A673 (cell line): ENCODE measurements at regions not wholly inside any gene's neighbourhood (a gene's known extent, or its start where the extent isn't known, plus 50 kb on each side); places are given as distances from the start of the nearest gene placed in this dataset.

Experiments used
- EZH2 ChIP-seq: fragments of 200-600 bp; sonication (generic); IDR thresholded peaks from 2 replicates; pipeline ENCODE4 v1.6.1; 2017; ENCODE audit warnings: borderline replicate concordance, low read depth, mild to moderate bottlenecking, mixed read lengths, antibody characterized with exemption, low read length; ENCODE audit not compliant: poor library complexity, severe bottlenecking
- TF ChIP-seq, protein P1 (sequence below): fragments of 300-800, 200-600 bp; sonication (generic); conservative IDR thresholded peaks from 2 replicates; pipeline ENCODE4 v1.5.1; 2017; ENCODE audit warnings: low read depth, mild to moderate bottlenecking, antibody characterized with exemption, low read length, moderate library complexity, mixed read lengths

DNA sequence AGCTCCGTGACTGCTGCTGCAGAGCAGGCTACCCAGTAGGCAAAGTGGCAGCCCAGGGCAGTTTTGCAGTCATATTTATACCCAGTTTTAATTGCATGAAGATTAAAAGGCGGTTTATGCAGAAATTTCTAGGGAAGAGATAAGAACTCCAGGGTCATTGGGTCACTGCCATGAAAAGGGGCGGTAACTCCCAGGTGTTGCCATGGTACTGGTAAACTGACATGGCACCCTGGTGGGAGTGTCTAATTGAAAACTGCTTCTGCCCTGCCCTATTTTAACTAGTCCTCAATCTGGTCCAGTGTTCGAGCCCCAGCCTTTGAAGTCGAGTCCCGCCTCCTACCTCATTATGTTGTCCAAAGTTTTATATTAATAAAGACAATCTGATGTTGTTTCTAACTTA, 75.0 kb upstream of the FUCA2 start:
- TF ChIP-seq, protein P1, sequence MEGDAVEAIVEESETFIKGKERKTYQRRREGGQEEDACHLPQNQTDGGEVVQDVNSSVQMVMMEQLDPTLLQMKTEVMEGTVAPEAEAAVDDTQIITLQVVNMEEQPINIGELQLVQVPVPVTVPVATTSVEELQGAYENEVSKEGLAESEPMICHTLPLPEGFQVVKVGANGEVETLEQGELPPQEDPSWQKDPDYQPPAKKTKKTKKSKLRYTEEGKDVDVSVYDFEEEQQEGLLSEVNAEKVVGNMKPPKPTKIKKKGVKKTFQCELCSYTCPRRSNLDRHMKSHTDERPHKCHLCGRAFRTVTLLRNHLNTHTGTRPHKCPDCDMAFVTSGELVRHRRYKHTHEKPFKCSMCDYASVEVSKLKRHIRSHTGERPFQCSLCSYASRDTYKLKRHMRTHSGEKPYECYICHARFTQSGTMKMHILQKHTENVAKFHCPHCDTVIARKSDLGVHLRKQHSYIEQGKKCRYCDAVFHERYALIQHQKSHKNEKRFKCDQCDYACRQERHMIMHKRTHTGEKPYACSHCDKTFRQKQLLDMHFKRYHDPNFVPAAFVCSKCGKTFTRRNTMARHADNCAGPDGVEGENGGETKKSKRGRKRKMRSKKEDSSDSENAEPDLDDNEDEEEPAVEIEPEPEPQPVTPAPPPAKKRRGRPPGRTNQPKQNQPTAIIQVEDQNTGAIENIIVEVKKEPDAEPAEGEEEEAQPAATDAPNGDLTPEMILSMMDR: no peak
- TF ChIP-seq EZH2: no peak
